SK-N-SH (cell line): ENCODE measurements at regions not wholly inside any gene's neighbourhood (a gene's known extent, or its start where the extent isn't known, plus 50 kb on each side); places are given as distances from the start of the nearest gene placed in this dataset.

Experiments
- CTCF ChIA-PET: fragments of 300-600, 350-600 bp; formaldehyde crosslinking; extraction: SDS; loops from one replicate; lab custom pipeline; 2021; lab: Yijun Ruan, JAX
- POLR2A ChIA-PET: fragments of 350-600 bp; sonication (Branson Sonifier 250); formaldehyde crosslinking; extraction: SDS; loops from one replicate; lab custom pipeline; 2020; ENCODE audit warnings: antibody characterized with exemption, inconsistent platforms; lab: Yijun Ruan, JAX
- DNase-seq: peaks from one replicate; pipeline ENCODE4 v3.0.0; 2012
- H2AFZ ChIP-seq: fragments of 200-600 bp; sonication (generic); 2 replicates; pipeline ENCODE4 v1.8.1; 2016; ENCODE audit warnings: antibody characterized with exemption, mild to moderate bottlenecking, low read depth
- H3F3A ChIP-seq: fragments of 200-600 bp; sonication (generic); replicated peaks from 2 replicates; pipeline ENCODE3; 2016; ENCODE audit warnings: antibody characterized with exemption, mild to moderate bottlenecking; ENCODE audit not compliant: insufficient read depth
- H3K27ac ChIP-seq, 2 experiments: fragments of 200-500 bp in 1 of 2; fragments of 200-600 bp in 1 of 2; sonication (Bioruptor generic) in 1 of 2; sonication (generic), shearing (Covaris generic) in 1 of 2; 2 replicates each; pipeline versions ENCODE4 v1.5.1 to v1.6.1; 2014 to 2016; ENCODE audit warnings: low read depth in 2 of 2, inconsistent platforms in 1 of 2, low read length in 1 of 2, mild to moderate bottlenecking in 1 of 2, mixed read lengths in 1 of 2
- H3K27me3 ChIP-seq: fragments of 200-600 bp; sonication (generic), shearing (Covaris generic); 2 replicates; pipeline ENCODE4 v1.6.1; 2016; ENCODE audit warnings: mixed run types; ENCODE audit not compliant: insufficient read depth
- H3K36me3 ChIP-seq, 2 experiments: fragments of 200-500 bp in 1 of 2; fragments of 200-600 bp in 1 of 2; sonication (Bioruptor generic) in 1 of 2; sonication (generic) in 1 of 2; replicated peaks in 1 of 2; 2 replicates each; pipeline versions ENCODE3 to v1.5.1; 2014 to 2016; ENCODE audit warnings: low read length in 1 of 2, mild to moderate bottlenecking in 1 of 2; ENCODE audit not compliant: insufficient read depth in 2 of 2, control insufficient read depth in 1 of 2
- H3K4me1 ChIP-seq, 2 experiments: fragments of 200-500 bp in 1 of 2; fragments of 200-600 bp in 1 of 2; sonication (Bioruptor generic) in 1 of 2; sonication (generic), shearing (Covaris generic) in 1 of 2; 2 replicates each; pipeline versions ENCODE4 v1.5.1 to v1.6.1; 2014 to 2016; ENCODE audit warnings: low read depth in 1 of 2, low read length in 1 of 2, mixed run types in 1 of 2; ENCODE audit not compliant: insufficient read depth in 2 of 2, control insufficient read depth in 1 of 2
- H3K4me2 ChIP-seq: fragments of 200-600 bp; sonication (generic), shearing (Covaris generic); 2 replicates; pipeline ENCODE4 v1.6.1; 2017; ENCODE audit warnings: mixed run types
- H3K4me3 ChIP-seq, 2 experiments: fragments of 200-500 bp in 1 of 2; fragments of 200-600 bp in 1 of 2; sonication (Bioruptor generic) in 1 of 2; sonication (generic), shearing (Covaris generic) in 1 of 2; 2 replicates each; pipeline versions ENCODE4 v1.5.1 to v1.8.1; 2014 to 2016; ENCODE audit warnings: low read depth in 2 of 2, inconsistent platforms in 1 of 2, low read length in 1 of 2, mild to moderate bottlenecking in 1 of 2, mixed read lengths in 1 of 2, moderate library complexity in 1 of 2
- H3K79me2 ChIP-seq: fragments of 200-600 bp; sonication (generic); 2 replicates; pipeline ENCODE4 v1.8.1; 2017; ENCODE audit warnings: mild to moderate bottlenecking; ENCODE audit not compliant: insufficient read depth
- H3K9ac ChIP-seq: fragments of 200-600 bp; sonication (generic); 2 replicates; pipeline ENCODE4 v1.6.1; 2017; ENCODE audit warnings: mixed run types
- H3K9me2 ChIP-seq: fragments of 200-600 bp; sonication (generic); 2 replicates; pipeline ENCODE4 v1.6.1; 2017; ENCODE audit warnings: mixed run types
- H3K9me3 ChIP-seq: fragments of 200-600 bp; sonication (generic); 2 replicates; pipeline ENCODE4 v1.6.1; 2017; ENCODE audit warnings: mixed run types, mild to moderate bottlenecking, moderate library complexity
- H4K20me1 ChIP-seq: fragments of 200-600 bp; sonication (generic); 2 replicates; pipeline ENCODE4 v1.6.1; 2017; ENCODE audit warnings: mild to moderate bottlenecking, mixed run types; ENCODE audit not compliant: insufficient read depth
- CTCF ChIP-seq: fragments of 200-600 bp; sonication (generic); IDR thresholded peaks from 2 replicates; pipeline ENCODE4 v1.6.1; 2017; ENCODE audit warnings: antibody characterized with exemption, mild to moderate bottlenecking, moderate library complexity
- FOSL2 ChIP-seq: IDR thresholded peaks from 2 replicates; pipeline ENCODE4 v1.4.0; 2012; ENCODE audit warnings: low read depth, mild to moderate bottlenecking, moderate library complexity, borderline replicate concordance
- GABPA ChIP-seq: IDR thresholded peaks from 2 replicates; pipeline ENCODE4 v1.4.0; 2012; ENCODE audit warnings: low read depth, mild to moderate bottlenecking
- NFIC ChIP-seq: IDR thresholded peaks from 2 replicates; pipeline ENCODE4 v1.4.0; 2012; ENCODE audit warnings: borderline replicate concordance
- PBX3 ChIP-seq: IDR thresholded peaks from 2 replicates; pipeline ENCODE4; 2012
- POLR2AphosphoS5 ChIP-seq: IDR thresholded peaks from 2 replicates; pipeline ENCODE4 v1.6.1; 2012; ENCODE audit warnings: low read depth, low read length
- REST ChIP-seq: IDR thresholded peaks from 2 replicates; pipeline ENCODE4 v1.6.1; 2012; ENCODE audit warnings: mild to moderate bottlenecking, low read depth, low read length, moderate library complexity
- TCF12 ChIP-seq: IDR thresholded peaks from 2 replicates; pipeline ENCODE4 v1.4.0; 2012
- TEAD4 ChIP-seq: IDR thresholded peaks from 2 replicates; pipeline ENCODE4 v1.4.0; 2012; ENCODE audit warnings: mild to moderate bottlenecking, borderline replicate concordance; ENCODE audit not compliant: insufficient read depth
- ZBTB33 ChIP-seq: IDR thresholded peaks from 2 replicates; pipeline ENCODE4 v1.4.0; 2012; ENCODE audit warnings: low read depth, borderline replicate concordance
- WGBS: methylation state at CpG from one replicate; pipeline ENCODE4 v1.1.6; 2017; ENCODE audit warnings: low lambda C conversion rate; 5-methylcytosine and 5-hydroxymethylcytosine counted together

DNA sequence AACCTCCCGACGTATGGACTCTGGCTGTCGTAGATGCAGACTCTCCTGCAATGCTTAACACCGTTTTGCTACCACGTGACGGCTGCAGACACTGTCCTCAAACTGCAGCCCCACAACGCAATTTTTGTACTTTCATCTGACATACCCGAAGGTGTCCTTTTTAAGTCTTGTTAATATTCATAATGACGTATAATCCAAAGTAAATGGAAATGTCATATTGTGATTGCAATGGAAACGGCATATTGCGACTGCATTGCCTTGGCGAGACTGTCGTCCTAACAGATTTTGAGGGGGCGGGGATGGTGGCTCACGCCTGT is 79.3 kb upstream of the TBC1D3K start:
- no peaks in the 10 kb centered on the region for H3K36me3 ChIP-seq
- CTCF ChIA-PET: interaction anchor here (1.1 kb wide), 1 partner anchor 29 kb away, joined by 3 read pairs; no protein-coding TSS in a partner anchor

More for the DNA sequence above, 79.3 kb upstream of the TBC1D3K start:
- TF ChIP-seq PBX3: no peak
- no peak for TF ChIP-seq REST
- TF ChIP-seq TEAD4: no peak
- no peak for TF ChIP-seq NFIC
- no peak for TF ChIP-seq FOSL2
- no peak for TF ChIP-seq POLR2AphosphoS5
- no peak for TF ChIP-seq ZBTB33
- no peak for TF ChIP-seq GABPA
- no peak for TF ChIP-seq TCF12
- no peak for TF ChIP-seq CTCF
- H3K27ac ChIP-seq: no peak overlapping the region
- no peak overlapping the region for H3K9ac ChIP-seq
- no peak overlapping the region for H2AFZ ChIP-seq
- no peaks in the 10 kb centered on the region for H3K4me1 ChIP-seq
- no peaks in the 10 kb centered on the region for H3K9me3 ChIP-seq
- WGBS: 77% methylated on average over 15 of the region's 15 CpGs
- H3K4me3 ChIP-seq: no peak overlapping the region
- no peak for DNase-seq
- H3F3A ChIP-seq: peaks cover 4% of the 10 kb centered on the region
- no peak overlapping the region for H3K4me2 ChIP-seq
- no peaks in the 10 kb centered on the region for H3K9me2 ChIP-seq
- H3K79me2 ChIP-seq: no peaks in the 10 kb centered on the region
- no peaks in the 10 kb centered on the region for H4K20me1 ChIP-seq
- H3K27me3 ChIP-seq: peaks cover 5% of the 10 kb centered on the region; the same call in 1 of the 2 replicates
- POLR2A ChIA-PET: no interaction called here
